Activated CD4-positive, alpha-beta memory T cell treated with anti-CD3 and anti-CD28 coated beads for 36 hours (primary cell): ENCODE measurements at regions not wholly inside any gene's neighbourhood (a gene's known extent, or its start where the extent isn't known, plus 50 kb on each side); places are given as distances from the start of the nearest gene placed in this dataset.

Source experiments
- CTCF ChIA-PET: fragments of 350-600 bp; sonication (Branson Sonifier 250); formaldehyde crosslinking; loops from one replicate; lab custom pipeline; 2021; ENCODE audit warnings: antibody characterized with exemption, inconsistent platforms; lab: Charles Lee
- POLR2A ChIA-PET: fragments of 350-600 bp; sonication (Branson Sonifier 250); formaldehyde crosslinking; loops from one replicate; lab custom pipeline; 2021; ENCODE audit warnings: antibody characterized with exemption; lab: Charles Lee
- DNase-seq: peaks from one replicate; pipeline ENCODE4 v3.0.0-alpha.2; 2020
- H3K27ac Mint-ChIP-seq: one replicate; pipeline ENCODE4 v1.8.0; 2021; ENCODE audit warnings: mixed read lengths
- H3K27me3 Mint-ChIP-seq: one replicate; pipeline ENCODE4 v1.8.0; 2021; ENCODE audit warnings: mixed read lengths
- H3K36me3 Mint-ChIP-seq: one replicate; pipeline ENCODE4 v1.8.0; 2021; ENCODE audit warnings: mixed read lengths
- H3K4me1 Mint-ChIP-seq: one replicate; pipeline ENCODE4 v1.8.0; 2021; ENCODE audit warnings: low read depth, mixed read lengths
- H3K4me3 Mint-ChIP-seq: one replicate; pipeline ENCODE4 v1.8.0; 2021; ENCODE audit warnings: mild to moderate bottlenecking, mixed read lengths
- H3K9me3 Mint-ChIP-seq: one replicate; pipeline ENCODE4 v1.8.0; 2021; ENCODE audit warnings: mixed read lengths
- intact Hi-C: fragments of 100-400 bp; cut with micrococcal nuclease; formaldehyde crosslinking; loops from one replicate; pipeline ENCODE4 v1.15.1; 2023

- no peaks in the 10 kb centered on the region for H3K36me3 Mint-ChIP-seq
- H3K4me3 Mint-ChIP-seq: no peak overlapping the region
- H3K4me1 Mint-ChIP-seq: no peaks in the 10 kb centered on the region
- no peak for DNase-seq
- ChIA-PET POLR2A (no interaction called here), CTCF (no interaction called here)
- intact Hi-C loops: no loop called here
- peaks cover 3% of the 10 kb centered on the region for H3K27me3 Mint-ChIP-seq
- H3K9me3 Mint-ChIP-seq: no peaks in the 10 kb centered on the region
- no peak overlapping the region for H3K27ac Mint-ChIP-seq
Measured at GRCh38 chr12:111160350-111161241, 208.3 kb downstream of the PHETA1 start.

DNA sequence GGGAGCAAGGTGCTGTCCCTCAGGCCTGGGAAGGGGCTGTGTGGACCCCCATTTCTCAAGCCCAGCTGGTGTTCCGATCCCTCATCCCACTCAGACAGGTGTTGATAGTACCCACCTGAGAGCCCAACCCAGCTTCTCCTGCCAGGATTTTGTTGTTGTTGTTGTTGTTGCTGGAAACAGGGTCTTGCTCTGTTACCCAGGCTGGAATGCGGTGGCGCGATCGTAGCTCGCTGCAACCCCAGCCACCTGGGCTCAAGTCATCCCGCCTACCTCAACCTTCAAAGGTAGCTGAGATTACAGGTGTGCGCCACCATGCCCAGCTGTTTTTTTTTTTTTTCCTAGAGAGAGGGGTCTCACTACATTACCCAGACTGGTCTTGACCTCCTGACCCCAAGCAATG, 209.9 kb downstream of the PHETA1 start:
- no peaks in the 10 kb centered on the region for H3K36me3 Mint-ChIP-seq
- intact Hi-C loops: no loop called here
- CTCF ChIA-PET: interaction anchor here (1.1 kb wide), 1 partner anchor 10 kb away, joined by 3 read pairs; no protein-coding TSS in a partner anchor

GRCh38 chr12:111157486-111157885, 211.4 kb downstream of the PHETA1 start:
- ChIA-PET CTCF (no interaction called here), POLR2A (no interaction called here)
- peaks cover 3% of the 10 kb centered on the region for H3K27me3 Mint-ChIP-seq

More for the DNA sequence above, 209.9 kb downstream of the PHETA1 start:
- Mint-ChIP-seq H3K4me3 (no peak overlapping the region), H3K9me3 (no peaks in the 10 kb centered on the region), H3K4me1 (no peaks in the 10 kb centered on the region), H3K27me3 (peaks cover 3% of the 10 kb centered on the region), H3K27ac (no peak overlapping the region)
- DNase-seq: no peak
- POLR2A ChIA-PET: no interaction called here

DNA sequence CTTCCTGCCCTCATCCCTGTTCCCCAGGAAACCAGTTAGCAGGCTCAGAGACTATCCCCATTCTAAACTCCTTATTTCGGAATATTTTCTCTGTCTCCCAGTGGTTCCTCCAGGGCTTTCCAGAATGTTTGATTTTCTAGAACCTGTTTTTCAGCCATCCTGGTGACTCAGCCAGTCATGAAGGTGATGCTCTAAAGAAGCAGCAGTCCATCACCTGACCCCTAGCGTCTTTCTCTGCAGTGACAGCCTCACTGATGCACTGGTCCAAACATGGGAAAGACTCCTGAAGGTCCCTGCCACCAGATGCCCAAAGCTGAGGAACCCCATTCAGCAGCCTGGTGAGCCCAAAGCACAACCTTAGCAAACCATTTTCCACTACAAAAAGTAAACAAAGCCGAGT, 212.6 kb downstream of the PHETA1 start:
- Mint-ChIP-seq H3K27me3 (peaks cover 4% of the 10 kb centered on the region), H3K9me3 (no peaks in the 10 kb centered on the region), H3K4me3 (no peak overlapping the region), H3K27ac (no peak overlapping the region), H3K4me1 (no peaks in the 10 kb centered on the region), H3K36me3 (no peaks in the 10 kb centered on the region)
- POLR2A ChIA-PET: no interaction called here
- CTCF ChIA-PET: no interaction called here
- intact Hi-C loops: no loop called here
- DNase-seq: no peak

More at GRCh38 chr12:111157486-111157885, 211.4 kb downstream of the PHETA1 start:
- Mint-ChIP-seq H3K4me3 (no peak overlapping the region), H3K36me3 (no peaks in the 10 kb centered on the region), H3K9me3 (no peaks in the 10 kb centered on the region), H3K4me1 (no peaks in the 10 kb centered on the region), H3K27ac (no peak overlapping the region)
- DNase-seq: no peak
- intact Hi-C loops: no loop called here

GRCh38 chr12:111155521-111155920, 213.4 kb downstream of the PHETA1 start:
- H3K27me3 Mint-ChIP-seq: peaks cover 3% of the 10 kb centered on the region
- H3K36me3 Mint-ChIP-seq: no peaks in the 10 kb centered on the region
- intact Hi-C loops: no loop called here
- H3K4me3 Mint-ChIP-seq: no peak overlapping the region
- no peak for DNase-seq
- no peaks in the 10 kb centered on the region for H3K9me3 Mint-ChIP-seq
- H3K27ac Mint-ChIP-seq: no peak overlapping the region
- ChIA-PET POLR2A (no interaction called here), CTCF (no interaction called here)
- H3K4me1 Mint-ChIP-seq: no peaks in the 10 kb centered on the region

GRCh38 chr12:111155020-111155419, 213.9 kb downstream of the PHETA1 start:
- ChIA-PET CTCF (no interaction called here), POLR2A (no interaction called here)
- Mint-ChIP-seq H3K27me3 (peaks cover 2% of the 10 kb centered on the region), H3K4me1 (no peaks in the 10 kb centered on the region), H3K36me3 (no peaks in the 10 kb centered on the region), H3K4me3 (no peak overlapping the region), H3K27ac (no peak overlapping the region), H3K9me3 (no peaks in the 10 kb centered on the region)
- intact Hi-C loops: no loop called here
- DNase-seq: no peak

DNA sequence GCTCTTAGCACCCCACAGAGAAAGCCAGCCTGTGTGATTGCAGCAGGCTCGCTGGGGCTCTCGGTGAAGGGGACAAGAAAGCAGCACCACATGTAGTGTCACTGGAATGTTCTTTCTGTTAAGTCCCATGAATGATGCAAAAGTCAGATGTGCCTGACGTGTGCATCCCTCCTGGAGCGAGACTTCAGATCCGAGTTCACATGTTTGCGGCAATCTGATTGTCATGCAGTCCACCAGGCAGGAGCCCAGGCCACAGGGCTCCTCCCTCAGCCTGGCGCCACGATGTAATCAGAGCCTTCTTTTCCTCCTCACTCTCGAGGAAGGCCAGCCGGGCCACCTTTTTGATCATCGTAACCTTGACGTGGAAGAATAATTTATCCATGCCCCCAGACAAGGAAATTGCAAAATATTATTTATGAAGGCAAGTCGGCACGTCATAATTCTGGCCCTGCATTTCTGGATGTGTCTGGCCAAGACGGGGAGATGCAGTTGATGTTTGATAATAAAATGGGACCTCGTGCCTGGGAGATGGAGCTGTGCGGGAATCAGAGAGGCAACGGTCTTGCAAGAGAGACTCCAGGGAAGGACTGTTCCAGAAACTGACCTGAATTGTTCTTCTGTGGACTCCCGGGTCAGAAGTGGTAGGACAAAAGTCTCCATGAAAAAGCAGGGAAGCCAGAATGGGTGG, 214.6 kb downstream of the PHETA1 start:
- DNase-seq: no peak
- intact Hi-C loops: no loop called here
- Mint-ChIP-seq H3K27me3 (peaks cover 2% of the 10 kb centered on the region), H3K4me3 (no peak overlapping the region), H3K36me3 (no peaks in the 10 kb centered on the region), H3K9me3 (no peaks in the 10 kb centered on the region), H3K4me1 (no peaks in the 10 kb centered on the region), H3K27ac (no peak overlapping the region)
- CTCF ChIA-PET: no interaction called here
- POLR2A ChIA-PET: no interaction called here

GRCh38 chr12:111152561-111152960, 216.3 kb downstream of the PHETA1 start:
- ChIA-PET POLR2A (no interaction called here), CTCF (no interaction called here)
- Mint-ChIP-seq H3K27me3 (peaks cover 2% of the 10 kb centered on the region), H3K9me3 (peaks cover 3% of the 10 kb centered on the region), H3K4me3 (no peak overlapping the region), H3K27ac (no peak overlapping the region), H3K4me1 (no peaks in the 10 kb centered on the region), H3K36me3 (no peaks in the 10 kb centered on the region)
- DNase-seq: no peak
- intact Hi-C loops: no loop called here

DNA sequence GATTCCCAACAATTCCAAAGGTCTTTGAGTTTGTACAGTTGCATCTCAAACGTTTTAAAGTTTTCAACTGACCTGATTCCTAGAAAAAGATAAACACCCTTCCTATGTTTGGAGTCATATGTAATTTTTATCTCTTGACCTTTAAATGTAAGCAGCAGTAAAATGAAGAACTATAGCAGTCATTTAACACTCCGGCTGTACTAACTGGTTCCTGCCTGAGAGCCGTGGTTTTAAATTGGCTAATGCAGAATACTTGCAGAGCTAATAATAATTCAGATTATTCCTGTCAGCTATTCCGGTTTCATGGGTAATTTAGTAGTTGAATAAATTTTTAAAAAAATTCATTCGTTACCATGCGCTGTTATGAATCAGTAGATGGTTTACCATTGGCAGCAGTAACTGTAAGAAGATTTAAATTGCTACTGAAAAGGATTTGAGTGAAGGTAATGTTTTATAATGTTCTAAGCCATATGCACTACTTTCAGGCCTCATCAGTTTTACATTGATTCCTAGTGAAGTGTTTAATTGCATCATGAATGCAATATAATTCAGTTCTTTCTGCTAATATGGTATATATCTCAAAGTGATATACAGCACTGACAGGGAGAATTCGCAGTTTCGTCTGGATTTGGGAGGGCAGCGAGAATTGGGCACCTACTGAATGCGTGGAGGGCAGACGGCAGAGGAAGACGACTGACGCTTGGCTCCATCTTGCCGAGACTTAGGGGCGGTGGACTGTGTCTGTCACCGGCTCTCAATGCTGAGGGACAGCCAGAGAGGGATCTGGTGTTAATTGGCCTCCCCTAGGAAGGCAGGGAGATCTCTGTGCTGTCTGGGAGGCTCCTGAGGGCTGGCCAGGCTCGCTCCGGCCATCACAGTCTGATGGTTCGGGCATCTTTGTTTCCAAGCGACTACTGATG, 217.7 kb downstream of the PHETA1 start:
- peaks cover 2% of the 10 kb centered on the region for H3K27me3 Mint-ChIP-seq
- DNase-seq: no peak
- H3K9me3 Mint-ChIP-seq: peaks cover 3% of the 10 kb centered on the region
- CTCF ChIA-PET: no interaction called here
- no peaks in the 10 kb centered on the region for H3K4me1 Mint-ChIP-seq
- H3K27ac Mint-ChIP-seq: no peak overlapping the region
- H3K36me3 Mint-ChIP-seq: no peaks in the 10 kb centered on the region
- intact Hi-C loops: no loop called here
- no peak overlapping the region for H3K4me3 Mint-ChIP-seq
- POLR2A ChIA-PET: no interaction called here

DNA sequence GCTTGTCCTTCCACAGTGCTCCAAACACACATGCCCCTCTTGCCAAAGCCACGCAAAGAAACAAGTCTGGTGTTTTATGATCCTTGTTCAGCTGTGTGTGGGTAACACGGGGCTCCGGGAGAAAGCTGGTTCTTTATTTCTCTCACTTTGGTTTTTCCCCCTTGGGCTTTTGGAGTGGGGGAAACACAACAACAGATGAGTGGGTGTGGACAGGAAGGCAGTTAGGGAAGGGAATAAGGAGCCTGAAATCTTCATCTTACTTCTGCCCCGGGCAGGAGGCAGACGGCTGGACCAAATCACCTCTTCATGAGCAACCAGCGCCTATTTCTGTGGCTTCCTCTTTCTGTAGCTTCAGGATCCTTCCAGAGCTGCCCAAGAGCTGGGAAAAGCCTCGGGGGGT, 218.5 kb downstream of the PHETA1 start:
- H3K27ac Mint-ChIP-seq: no peak overlapping the region
- ChIA-PET CTCF (no interaction called here), POLR2A (no interaction called here)
- no peaks in the 10 kb centered on the region for H3K36me3 Mint-ChIP-seq
- no peak overlapping the region for H3K4me3 Mint-ChIP-seq
- H3K27me3 Mint-ChIP-seq: peaks cover 2% of the 10 kb centered on the region
- intact Hi-C loops: no loop called here
- DNase-seq: no peak
- H3K4me1 Mint-ChIP-seq: no peaks in the 10 kb centered on the region
- H3K9me3 Mint-ChIP-seq: peaks cover 3% of the 10 kb centered on the region

DNA sequence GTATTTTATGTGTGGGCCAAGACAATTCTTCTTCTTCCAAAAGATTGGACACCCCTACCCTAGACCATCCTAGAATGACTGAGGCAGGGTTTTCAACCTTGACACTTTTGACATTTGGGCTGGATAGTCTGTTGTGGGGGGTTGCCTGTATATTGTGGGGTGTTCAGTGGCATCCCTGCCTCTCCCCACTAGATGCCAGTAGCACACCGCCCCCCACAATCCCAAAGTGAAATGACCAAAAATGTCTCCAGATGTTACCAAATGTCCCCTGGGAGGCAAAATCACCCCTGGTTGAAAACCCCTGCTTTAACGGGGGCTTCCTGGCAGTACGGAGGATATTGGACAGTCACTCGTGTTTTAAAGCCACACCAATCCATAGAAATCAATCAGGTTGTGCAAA, 219.6 kb downstream of the PHETA1 start:
- Mint-ChIP-seq H3K36me3 (no peaks in the 10 kb centered on the region), H3K9me3 (peaks cover 3% of the 10 kb centered on the region), H3K27me3 (peaks cover 2% of the 10 kb centered on the region), H3K27ac (no peak overlapping the region), H3K4me1 (no peaks in the 10 kb centered on the region), H3K4me3 (no peak overlapping the region)
- no peak for DNase-seq
- ChIA-PET POLR2A (no interaction called here), CTCF (no interaction called here)
- intact Hi-C loops: no loop called here

DNA sequence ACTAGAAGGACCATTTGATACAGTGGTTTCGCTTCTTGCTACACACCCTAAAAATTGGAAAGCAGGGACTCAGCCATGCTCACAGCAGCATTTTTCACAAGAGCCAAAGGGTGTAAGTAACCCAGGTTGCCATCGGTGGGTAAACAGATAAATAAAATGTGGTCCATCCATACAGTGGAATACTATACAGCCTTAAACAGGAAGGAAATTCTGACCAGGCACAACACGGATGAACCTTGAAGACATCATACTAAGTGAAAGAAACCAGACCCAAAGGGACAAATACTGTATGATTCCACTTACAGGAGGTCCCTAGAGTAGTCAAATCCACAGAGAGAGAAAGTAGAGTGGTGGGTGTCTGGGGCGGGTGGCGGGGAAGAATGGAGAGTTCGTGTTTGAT, 220.9 kb downstream of the PHETA1 start:
- intact Hi-C loops: no loop called here
- Mint-ChIP-seq H3K36me3 (no peaks in the 10 kb centered on the region), H3K9me3 (peaks cover 3% of the 10 kb centered on the region), H3K4me1 (no peaks in the 10 kb centered on the region), H3K27ac (no peak overlapping the region), H3K27me3 (peaks cover 2% of the 10 kb centered on the region), H3K4me3 (no peak overlapping the region)
- ChIA-PET CTCF (no interaction called here), POLR2A (no interaction called here)
- DNase-seq: no peak
